ENCODE measurements at regions not wholly inside any gene's neighbourhood (a gene's known extent, or its start where the extent isn't known, plus 50 kb on each side); places are given as distances from the start of the nearest gene placed in this dataset.

DNA sequence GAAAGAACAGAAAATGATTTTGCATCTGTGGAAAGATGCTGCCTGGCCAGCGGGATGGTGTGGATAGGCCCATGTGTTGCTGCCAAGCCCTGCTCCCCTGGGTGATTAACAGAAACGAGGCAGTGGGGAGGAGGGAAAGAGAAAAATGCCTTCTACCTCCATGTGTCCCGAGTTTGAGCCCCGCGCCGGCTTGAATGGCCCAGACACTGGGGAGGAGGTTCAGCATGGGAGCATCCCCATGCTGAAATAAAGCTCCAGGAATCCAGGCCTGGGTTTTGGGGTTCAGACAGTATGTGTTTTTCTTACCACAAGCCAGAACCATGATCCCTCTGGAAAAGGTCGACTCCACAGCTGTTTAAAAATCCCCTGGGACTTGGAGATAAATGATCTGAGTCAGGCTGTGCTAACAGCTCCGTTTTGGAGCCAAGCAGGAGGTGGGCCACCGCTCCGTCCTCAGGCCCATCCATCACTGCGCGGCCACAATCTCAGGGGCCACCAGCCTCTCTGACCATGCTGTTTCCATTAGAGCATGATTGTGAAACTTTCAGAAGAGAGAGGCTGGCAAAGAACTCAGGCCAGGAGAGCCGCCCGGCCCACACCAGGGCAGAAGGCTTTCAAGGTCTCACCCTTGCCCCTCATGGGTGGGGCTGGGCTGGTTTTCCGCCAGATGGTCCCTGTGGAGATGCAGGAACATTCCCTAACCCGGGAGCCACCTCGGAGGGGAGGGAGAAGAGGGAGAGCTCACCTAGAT lies 299.7 kb downstream of the ZEB1 start:
- H3K9me3 ChIP-seq (ENCODE audit: control insufficient read depth, low read length): no peaks in the 10 kb centered on the region
- H3K4me3 ChIP-seq (ENCODE audit: low read length): peak overlapping the region; percentile 40
- H3K36me3 ChIP-seq (ENCODE audit: control insufficient read depth, insufficient read depth, low read length, severe bottlenecking): no peaks in the 10 kb centered on the region
- no peak overlapping the region for H3K9ac ChIP-seq (ENCODE audit: low read length)
- DNase-seq (ENCODE audit: low read depth): peak; percentile 32
- H3K27me3 ChIP-seq (replicated peaks; ENCODE audit: control insufficient read depth, insufficient read depth, low read length): no peaks in the 10 kb centered on the region
- peaks cover 58% of the 10 kb centered on the region for H3K4me1 ChIP-seq (ENCODE audit: control insufficient read depth, insufficient read depth, low read length)

DNA sequence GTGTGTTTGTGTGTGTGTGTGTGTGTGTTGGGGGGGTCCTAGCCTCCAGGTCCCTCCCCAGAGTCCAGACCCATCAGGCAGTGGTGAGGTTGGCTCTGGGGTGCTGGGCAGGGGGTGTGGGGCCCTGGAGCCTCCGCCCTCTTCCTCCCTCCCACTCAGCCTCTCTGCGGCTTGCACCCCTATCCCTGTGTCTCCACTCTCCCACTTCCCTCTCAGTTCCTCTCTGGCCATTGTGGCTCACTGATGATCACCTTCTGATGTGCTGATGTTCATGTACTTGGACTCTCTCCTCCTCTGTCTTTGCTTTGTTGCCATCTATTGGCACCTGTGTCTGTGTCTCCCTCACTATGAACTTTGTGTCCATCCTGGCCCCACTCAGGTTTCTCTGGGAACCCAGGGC lies 298.7 kb downstream of the ZEB1 start:
- Histone ChIP-seq H3K4me3 (ENCODE audit: low read length) (no peak overlapping the region), H3K4me1 (ENCODE audit: control insufficient read depth, insufficient read depth, low read length) (peaks cover 49% of the 10 kb centered on the region), H3K36me3 (ENCODE audit: control insufficient read depth, insufficient read depth, low read length, severe bottlenecking) (no peaks in the 10 kb centered on the region), H3K9ac (ENCODE audit: low read length) (no peak overlapping the region), H3K9me3 (ENCODE audit: control insufficient read depth, low read length) (no peaks in the 10 kb centered on the region), H3K27me3 (replicated peaks; ENCODE audit: control insufficient read depth, insufficient read depth, low read length) (no peaks in the 10 kb centered on the region)
- DNase-seq (ENCODE audit: low read depth): no peak

- no peak for DNase-seq (ENCODE audit: low read depth)
- no peak overlapping the region for H3K9ac ChIP-seq (ENCODE audit: low read length)
- no peaks in the 10 kb centered on the region for H3K36me3 ChIP-seq (ENCODE audit: control insufficient read depth, insufficient read depth, low read length, severe bottlenecking)
- no peaks in the 10 kb centered on the region for H3K27me3 ChIP-seq (replicated peaks; ENCODE audit: control insufficient read depth, insufficient read depth, low read length)
- no peaks in the 10 kb centered on the region for H3K9me3 ChIP-seq (ENCODE audit: control insufficient read depth, low read length)
- no peak overlapping the region for H3K4me3 ChIP-seq (ENCODE audit: low read length)
- peaks cover 42% of the 10 kb centered on the region for H3K4me1 ChIP-seq (ENCODE audit: control insufficient read depth, insufficient read depth, low read length)
These were observed 298.1 kb downstream of the ZEB1 start for GRCh38 chr10:31617133-31617532.

DNA sequence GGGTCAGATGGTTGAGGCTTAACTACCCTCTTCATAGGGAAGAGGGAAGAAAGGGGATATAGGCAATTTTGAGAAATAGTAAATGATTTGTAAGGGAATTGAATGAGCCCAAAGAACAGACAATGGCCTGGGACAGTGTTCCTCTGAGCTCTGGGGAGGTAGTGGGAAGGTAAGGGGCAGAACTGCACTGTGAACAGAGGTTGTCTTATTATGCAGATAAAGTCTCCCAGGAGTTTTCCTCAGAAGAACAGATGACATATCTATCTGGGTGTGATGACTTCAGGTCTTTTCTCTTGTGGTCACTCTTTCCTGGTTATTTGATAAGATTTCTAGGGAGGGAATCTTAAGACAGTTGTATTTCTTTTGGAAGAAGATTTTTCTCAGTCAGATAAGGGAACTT lies 296.1 kb downstream of the ZEB1 start:
- DNase-seq (ENCODE audit: low read depth): no peak
- Histone ChIP-seq H3K9me3 (ENCODE audit: control insufficient read depth, low read length) (no peaks in the 10 kb centered on the region), H3K36me3 (ENCODE audit: control insufficient read depth, insufficient read depth, low read length, severe bottlenecking) (no peaks in the 10 kb centered on the region), H3K4me1 (ENCODE audit: control insufficient read depth, insufficient read depth, low read length) (peaks cover 34% of the 10 kb centered on the region), H3K27me3 (replicated peaks; ENCODE audit: control insufficient read depth, insufficient read depth, low read length) (no peaks in the 10 kb centered on the region), H3K4me3 (ENCODE audit: low read length) (no peak overlapping the region), H3K9ac (ENCODE audit: low read length) (no peak overlapping the region)

GRCh38 chr10:31614611-31615010 lies 295.6 kb downstream of the ZEB1 start:
- Histone ChIP-seq H3K27me3 (replicated peaks; ENCODE audit: control insufficient read depth, insufficient read depth, low read length) (no peaks in the 10 kb centered on the region), H3K9me3 (ENCODE audit: control insufficient read depth, low read length) (no peaks in the 10 kb centered on the region), H3K4me1 (ENCODE audit: control insufficient read depth, insufficient read depth, low read length) (peaks cover 29% of the 10 kb centered on the region), H3K36me3 (ENCODE audit: control insufficient read depth, insufficient read depth, low read length, severe bottlenecking) (no peaks in the 10 kb centered on the region), H3K9ac (ENCODE audit: low read length) (no peak overlapping the region), H3K4me3 (ENCODE audit: low read length) (no peak overlapping the region)
- no peak for DNase-seq (ENCODE audit: low read depth)

DNA sequence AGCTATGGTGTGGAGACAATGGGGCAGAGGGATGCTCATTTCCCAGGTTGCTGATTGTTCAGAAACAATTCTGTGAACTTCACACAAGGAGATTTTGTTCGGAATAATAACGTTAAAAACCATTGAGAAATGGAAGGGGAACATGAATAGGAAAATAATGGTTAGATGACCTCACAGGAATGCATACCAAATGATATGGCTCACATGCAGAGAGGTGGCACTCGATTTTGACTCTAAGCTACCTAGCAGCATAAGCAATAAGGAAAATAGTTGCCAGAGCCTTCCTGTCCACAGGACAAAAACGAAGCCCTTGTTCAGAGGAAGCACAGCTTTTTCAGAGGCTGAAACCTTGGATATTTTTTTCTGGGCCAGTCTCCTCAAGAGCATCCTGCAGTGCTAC lies 293.1 kb downstream of the ZEB1 start:
- Histone ChIP-seq H3K4me1 (ENCODE audit: control insufficient read depth, insufficient read depth, low read length) (peaks cover 12% of the 10 kb centered on the region), H3K36me3 (ENCODE audit: control insufficient read depth, insufficient read depth, low read length, severe bottlenecking) (no peaks in the 10 kb centered on the region), H3K9ac (ENCODE audit: low read length) (no peak overlapping the region), H3K4me3 (ENCODE audit: low read length) (no peak overlapping the region), H3K9me3 (ENCODE audit: control insufficient read depth, low read length) (no peaks in the 10 kb centered on the region), H3K27me3 (replicated peaks; ENCODE audit: control insufficient read depth, insufficient read depth, low read length) (no peaks in the 10 kb centered on the region)
- DNase-seq (ENCODE audit: low read depth): no peak

GRCh38 chr10:31611161-31611560 lies 292.1 kb downstream of the ZEB1 start:
- H3K27me3 ChIP-seq (replicated peaks; ENCODE audit: control insufficient read depth, insufficient read depth, low read length): no peaks in the 10 kb centered on the region
- peaks cover 12% of the 10 kb centered on the region for H3K4me1 ChIP-seq (ENCODE audit: control insufficient read depth, insufficient read depth, low read length)
- no peaks in the 10 kb centered on the region for H3K36me3 ChIP-seq (ENCODE audit: control insufficient read depth, insufficient read depth, low read length, severe bottlenecking)
- H3K9ac ChIP-seq (ENCODE audit: low read length): no peak overlapping the region
- no peaks in the 10 kb centered on the region for H3K9me3 ChIP-seq (ENCODE audit: control insufficient read depth, low read length)
- no peak overlapping the region for H3K4me3 ChIP-seq (ENCODE audit: low read length)
- DNase-seq (ENCODE audit: low read depth): no peak

- Histone ChIP-seq H3K9ac (ENCODE audit: low read length) (no peak overlapping the region), H3K36me3 (ENCODE audit: control insufficient read depth, insufficient read depth, low read length, severe bottlenecking) (no peaks in the 10 kb centered on the region), H3K9me3 (ENCODE audit: control insufficient read depth, low read length) (no peaks in the 10 kb centered on the region), H3K27me3 (replicated peaks; ENCODE audit: control insufficient read depth, insufficient read depth, low read length) (no peaks in the 10 kb centered on the region), H3K4me3 (ENCODE audit: low read length) (no peak overlapping the region), H3K4me1 (ENCODE audit: control insufficient read depth, insufficient read depth, low read length) (peaks cover 14% of the 10 kb centered on the region)
- no peak for DNase-seq (ENCODE audit: low read depth)
These were observed 288.5 kb downstream of the ZEB1 start for GRCh38 chr10:31607481-31607880.

DNA sequence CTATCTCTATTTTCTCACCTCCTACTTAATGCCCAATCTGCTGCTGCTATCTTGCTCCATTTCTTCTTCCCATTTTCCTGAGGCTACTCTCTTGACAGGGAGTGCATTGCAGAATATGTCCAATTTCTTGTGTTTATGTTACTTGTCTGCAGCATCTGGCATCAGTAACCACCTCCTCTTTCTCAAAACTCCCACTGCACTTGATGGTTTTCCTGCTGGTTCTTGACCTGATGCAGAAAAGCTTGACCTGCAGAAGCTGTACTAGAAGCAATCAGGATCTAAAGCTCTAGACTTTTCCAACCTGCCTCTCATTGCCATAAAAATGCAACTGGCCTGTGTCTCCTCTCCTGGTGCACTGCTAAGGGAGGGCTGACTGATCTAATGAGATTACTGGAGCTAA lies 287.8 kb downstream of the ZEB1 start:
- Histone ChIP-seq H3K36me3 (ENCODE audit: control insufficient read depth, insufficient read depth, low read length, severe bottlenecking) (no peaks in the 10 kb centered on the region), H3K4me3 (ENCODE audit: low read length) (no peak overlapping the region), H3K9me3 (ENCODE audit: control insufficient read depth, low read length) (no peaks in the 10 kb centered on the region), H3K4me1 (ENCODE audit: control insufficient read depth, insufficient read depth, low read length) (peaks cover 14% of the 10 kb centered on the region), H3K27me3 (replicated peaks; ENCODE audit: control insufficient read depth, insufficient read depth, low read length) (no peaks in the 10 kb centered on the region), H3K9ac (ENCODE audit: low read length) (no peak overlapping the region)
- DNase-seq (ENCODE audit: low read depth): no peak

GRCh38 chr10:31605861-31606525 lies 287.0 kb downstream of the ZEB1 start:
- Histone ChIP-seq H3K4me3 (ENCODE audit: low read length) (no peak overlapping the region), H3K9me3 (ENCODE audit: control insufficient read depth, low read length) (no peaks in the 10 kb centered on the region), H3K9ac (ENCODE audit: low read length) (no peak overlapping the region), H3K27me3 (replicated peaks; ENCODE audit: control insufficient read depth, insufficient read depth, low read length) (no peaks in the 10 kb centered on the region), H3K4me1 (ENCODE audit: control insufficient read depth, insufficient read depth, low read length) (peaks cover 17% of the 10 kb centered on the region), H3K36me3 (ENCODE audit: control insufficient read depth, insufficient read depth, low read length, severe bottlenecking) (no peaks in the 10 kb centered on the region)
- no peak for DNase-seq (ENCODE audit: low read depth)

- DNase-seq (ENCODE audit: low read depth): no peak
- no peak overlapping the region for H3K9ac ChIP-seq (ENCODE audit: low read length)
- H3K9me3 ChIP-seq (ENCODE audit: control insufficient read depth, low read length): no peaks in the 10 kb centered on the region
- H3K4me1 ChIP-seq (ENCODE audit: control insufficient read depth, insufficient read depth, low read length): peaks cover 17% of the 10 kb centered on the region
- no peaks in the 10 kb centered on the region for H3K36me3 ChIP-seq (ENCODE audit: control insufficient read depth, insufficient read depth, low read length, severe bottlenecking)
- H3K4me3 ChIP-seq (ENCODE audit: low read length): no peak overlapping the region
- no peaks in the 10 kb centered on the region for H3K27me3 ChIP-seq (replicated peaks; ENCODE audit: control insufficient read depth, insufficient read depth, low read length)
These were observed 286.4 kb downstream of the ZEB1 start for GRCh38 chr10:31605426-31605825.
